HL-60 (cell line): ENCODE measurements at regions not wholly inside any gene's neighbourhood (a gene's known extent, or its start where the extent isn't known, plus 50 kb on each side); places are given as distances from the start of the nearest gene placed in this dataset.

Experiments
- DNase-seq, 2 experiments: peaks; one replicate each; pipeline ENCODE4 v3.0.0-alpha.2; 2010 to 2020; ENCODE audit warnings: low read depth in 1 of 2, low spot score in 1 of 2
- H3K27ac ChIP-seq: fragments of 250-450 bp; sonication (Bioruptor Pico); replicated peaks from 2 replicates; pipeline ENCODE4 v1.5.1; 2020; ENCODE audit warnings: mild to moderate bottlenecking, moderate library complexity
- H3K27me3 ChIP-seq: fragments of 250-450 bp; sonication (Bioruptor Pico); 2 replicates; pipeline ENCODE4 v1.5.1; 2021; ENCODE audit warnings: mild to moderate bottlenecking, moderate library complexity; ENCODE audit not compliant: insufficient read depth, poor library complexity, severe bottlenecking
- H3K4me3 ChIP-seq: replicated peaks from 2 replicates; pipeline ENCODE4 v1.5.1; 2011; ENCODE audit warnings: mild to moderate bottlenecking, control low read depth, low read length; ENCODE audit not compliant: insufficient read depth
- GABPA ChIP-seq: IDR thresholded peaks from 2 replicates; pipeline ENCODE4 v1.6.1; 2012; ENCODE audit warnings: low read depth
- POLR2AphosphoS5 ChIP-seq: IDR thresholded peaks from 2 replicates; pipeline ENCODE4 v1.6.1; 2012; ENCODE audit warnings: low read depth
- REST ChIP-seq: IDR thresholded peaks from 2 replicates; pipeline ENCODE4 v1.6.1; 2012; ENCODE audit warnings: low read depth; ENCODE audit not compliant: insufficient replicate concordance
- SPI1 ChIP-seq: IDR thresholded peaks from 2 replicates; pipeline ENCODE4 v1.6.1; 2012; ENCODE audit warnings: low read depth, mild to moderate bottlenecking, borderline replicate concordance
- TF ChIP-seq, protein P1 (sequence below): IDR thresholded peaks from one replicate; pipeline ENCODE4 v1.5.1; 2011; ENCODE audit warnings: low read length, control low read depth, inconsistent platforms; ENCODE audit not compliant: insufficient read depth

- no peaks in the 10 kb centered on the region for H3K27me3 ChIP-seq
- no peak overlapping the region for H3K27ac ChIP-seq
- TF ChIP-seq, protein P1, sequence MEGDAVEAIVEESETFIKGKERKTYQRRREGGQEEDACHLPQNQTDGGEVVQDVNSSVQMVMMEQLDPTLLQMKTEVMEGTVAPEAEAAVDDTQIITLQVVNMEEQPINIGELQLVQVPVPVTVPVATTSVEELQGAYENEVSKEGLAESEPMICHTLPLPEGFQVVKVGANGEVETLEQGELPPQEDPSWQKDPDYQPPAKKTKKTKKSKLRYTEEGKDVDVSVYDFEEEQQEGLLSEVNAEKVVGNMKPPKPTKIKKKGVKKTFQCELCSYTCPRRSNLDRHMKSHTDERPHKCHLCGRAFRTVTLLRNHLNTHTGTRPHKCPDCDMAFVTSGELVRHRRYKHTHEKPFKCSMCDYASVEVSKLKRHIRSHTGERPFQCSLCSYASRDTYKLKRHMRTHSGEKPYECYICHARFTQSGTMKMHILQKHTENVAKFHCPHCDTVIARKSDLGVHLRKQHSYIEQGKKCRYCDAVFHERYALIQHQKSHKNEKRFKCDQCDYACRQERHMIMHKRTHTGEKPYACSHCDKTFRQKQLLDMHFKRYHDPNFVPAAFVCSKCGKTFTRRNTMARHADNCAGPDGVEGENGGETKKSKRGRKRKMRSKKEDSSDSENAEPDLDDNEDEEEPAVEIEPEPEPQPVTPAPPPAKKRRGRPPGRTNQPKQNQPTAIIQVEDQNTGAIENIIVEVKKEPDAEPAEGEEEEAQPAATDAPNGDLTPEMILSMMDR, result no peak
- no peak for TF ChIP-seq POLR2AphosphoS5
- TF ChIP-seq SPI1, result no peak
- TF ChIP-seq REST, result no peak
- TF ChIP-seq GABPA, result no peak
- DNase-seq, result no peak
- H3K4me3 ChIP-seq, result no peak overlapping the region
Measured at GRCh38 chr5:124859556-124860290, 113.3 kb upstream of the ZNF608 start.

DNA sequence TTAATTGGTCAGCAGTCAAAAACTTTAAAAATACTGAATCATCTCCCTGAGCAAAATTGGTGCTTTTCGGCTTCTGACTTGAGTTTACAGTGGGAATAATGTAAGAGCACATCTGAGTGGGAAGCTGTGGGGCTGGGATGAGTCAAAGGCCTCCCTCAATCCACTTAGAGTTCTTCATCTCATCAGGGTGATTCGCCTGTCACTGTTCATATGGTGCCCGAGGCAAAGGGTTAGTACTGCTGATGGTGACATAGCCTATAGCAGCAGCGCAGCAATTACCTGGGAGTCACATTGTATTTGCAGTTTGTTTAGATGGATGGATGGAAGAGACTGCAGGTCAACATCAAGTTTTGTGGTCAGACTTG, 113.8 kb upstream of the ZNF608 start:
- H3K27ac ChIP-seq, result no peak overlapping the region
- no peak for TF ChIP-seq SPI1
- no peak for TF ChIP-seq REST
- TF ChIP-seq POLR2AphosphoS5, result no peak
- TF ChIP-seq, protein P1, result no peak
- no peak for TF ChIP-seq GABPA
- no peak for DNase-seq

GRCh38 chr5:124865066-124865465, 118.6 kb upstream of the ZNF608 start:
- DNase-seq, result no peak
- TF ChIP-seq REST, result no peak
- no peak overlapping the region for H3K27ac ChIP-seq
- H3K4me3 ChIP-seq, result no peak overlapping the region
- H3K27me3 ChIP-seq, result no peaks in the 10 kb centered on the region

More for the DNA sequence above, 113.8 kb upstream of the ZNF608 start:
- H3K4me3 ChIP-seq, result no peak overlapping the region
- H3K27me3 ChIP-seq, result no peaks in the 10 kb centered on the region
